ENCODE measurements at regions not wholly inside any gene's neighbourhood (a gene's known extent, or its start where the extent isn't known, plus 50 kb on each side); places are given as distances from the start of the nearest gene placed in this dataset.

GRCh38 chr17:34009912-34010311 is 245.2 kb upstream of the CCL2 start:
- CTCF ChIA-PET (ENCODE audit: low intra/inter-chr PET ratio, low total read pairs), result no interaction called here
- WGBS (ENCODE audit: low lambda C conversion rate), result 43% methylated on average over 5 of the region's 5 CpGs
- FAIRE-seq (no peak), ATAC-seq (no peak), DNase-seq (ENCODE audit: low spot score) (no peak)
- Histone ChIP-seq H2AFZ (ENCODE audit: low read length) (no peak overlapping the region), H3K4me1 (ENCODE audit: insufficient read depth, low read length) (no peaks in the 10 kb centered on the region), H3K27me3 (ENCODE audit: control insufficient read depth in 1 of 2, insufficient read depth in 2 of 2, low read length in 2 of 2) (no peaks in the 10 kb centered on the region), H3K36me3 (replicated peaks in 1 of 2; ENCODE audit: control insufficient read depth in 1 of 2, insufficient read depth in 2 of 2, low read length in 2 of 2) (no peaks in the 10 kb centered on the region), H3K79me2 (ENCODE audit: insufficient read depth, low read length) (no peaks in the 10 kb centered on the region), H3K9ac (ENCODE audit: insufficient read depth, low read depth, low read length) (no peak overlapping the region), H3K4me2 (ENCODE audit: low read depth, low read length) (no peak overlapping the region), H3K27ac (ENCODE audit: extremely low read length, insufficient read depth, low read length) (no peak overlapping the region), H4K20me1 (ENCODE audit: insufficient read depth, low read length) (no peaks in the 10 kb centered on the region), H3K9me3 (ENCODE audit: low read length) (peaks cover 18% of the 10 kb centered on the region; the same call in 1 of the 2 replicates), H3K4me3 (replicated peaks in 1 of 3; ENCODE audit: insufficient read depth in 1 of 3, low read depth in 2 of 3, low read length in 3 of 3) (no peak overlapping the region)
- in situ Hi-C loops (cut with HindIII; ENCODE audit: extremely low pct_ligation_motif_present, low pct_unique_long_range_greater_than_20kb) (no loop called here), intact Hi-C loops (cut with micrococcal nuclease; ENCODE audit: unreplicated experiment) (no loop called here)
- TF ChIP-seq ZNF737 (CRISPR knock-in tag; IDR thresholded peaks at IDR 0.05; ENCODE audit: borderline replicate concordance), result no peak
- TF ChIP-seq FOXM1 (CRISPR knock-in tag; IDR thresholded peaks at IDR 0.05), result no peak
- no peak for TF ChIP-seq MATR3 (CRISPR knock-in tag; IDR thresholded peaks at IDR 0.05)
- TF ChIP-seq ZNF34 (CRISPR knock-in tag; IDR thresholded peaks at IDR 0.05; ENCODE audit: borderline replicate concordance), result no peak
- TF ChIP-seq FOXA1 (IDR thresholded peaks at IDR 0.05), result no peak
- TF ChIP-seq FOXA1 (CRISPR knock-in tag; IDR thresholded peaks at IDR 0.05), result no peak
- no peak for TF ChIP-seq ARID5B (CRISPR knock-in tag; IDR thresholded peaks at IDR 0.05)
- TF ChIP-seq AGO2 (optimal IDR thresholded peaks at IDR 0.05; ENCODE audit: low read depth, low read length), result no peak
- no peak for TF ChIP-seq NCOA2 (CRISPR knock-in tag; IDR thresholded peaks at IDR 0.05)
- no peak for TF ChIP-seq GLMP (CRISPR knock-in tag; IDR thresholded peaks at IDR 0.05; ENCODE audit: borderline replicate concordance)
- no peak for TF ChIP-seq ZNF547 (CRISPR knock-in tag; IDR thresholded peaks at IDR 0.05)
- POLR2A ChIA-PET, result no interaction called here
- BruUV-seq (replicated peaks), result no TSS peak

All from HepG2 (cell line).